ENCODE measurements at regions not wholly inside any gene's neighbourhood (a gene's known extent, or its start where the extent isn't known, plus 50 kb on each side); places are given as distances from the start of the nearest gene placed in this dataset.
"Not testable (repeated sequence)": the region's sequence is repeated elsewhere in the genome, so short reads cannot be mapped to it uniquely, and the experiment has no call there.

DNA sequence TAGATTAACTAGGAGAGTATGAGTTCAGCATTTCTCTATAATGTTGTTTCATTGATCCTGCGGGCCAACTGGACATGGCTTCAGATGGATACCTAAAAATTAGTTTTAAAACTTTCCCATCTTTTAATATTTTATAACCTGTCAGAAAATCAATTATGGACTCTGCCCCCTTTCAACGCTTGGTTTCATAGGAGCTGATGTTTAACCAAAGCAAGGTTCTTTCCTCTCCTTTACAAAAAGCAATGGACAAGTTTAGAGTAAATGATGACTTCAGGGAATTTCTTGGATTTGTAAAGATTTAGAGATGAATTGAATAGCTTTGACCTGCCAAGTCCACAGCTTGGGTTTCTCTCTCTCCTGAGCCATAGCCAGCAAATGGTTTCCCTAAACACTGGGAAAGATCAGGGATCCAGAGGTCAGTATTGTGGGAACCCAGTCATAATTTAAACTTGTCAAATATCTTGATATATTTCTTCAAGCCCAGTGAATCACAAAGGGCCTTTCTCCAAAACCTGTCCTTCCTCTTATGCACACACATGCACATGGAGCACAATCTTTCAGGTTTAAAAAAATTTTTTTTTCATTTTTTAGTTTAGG lies 177.1 kb downstream of the EVX1 start:
- DNase-seq, result no peak

DNA sequence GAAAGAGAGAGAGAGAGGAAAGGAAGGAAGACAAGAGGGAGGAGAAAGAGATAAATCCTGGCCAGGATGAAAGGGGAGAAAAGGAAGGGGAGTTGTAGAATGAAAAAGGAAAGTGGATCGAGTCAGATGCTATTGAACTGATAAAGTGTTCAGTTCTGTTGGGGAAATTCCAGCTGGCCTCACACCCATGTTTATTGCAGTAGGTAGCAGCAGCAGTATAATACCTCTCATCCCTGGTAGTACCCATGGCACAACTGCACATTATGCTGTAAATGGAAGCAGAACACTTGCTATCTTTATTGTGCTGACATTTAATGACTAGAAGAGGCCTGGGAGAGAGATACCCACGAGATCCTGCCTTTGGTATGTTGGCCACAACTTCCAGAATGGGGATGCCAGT lies 178.1 kb downstream of the EVX1 start:
- no peak for DNase-seq

GRCh38 chr7:27423290-27423689 lies 180.7 kb downstream of the EVX1 start:
- no peak for DNase-seq

DNA sequence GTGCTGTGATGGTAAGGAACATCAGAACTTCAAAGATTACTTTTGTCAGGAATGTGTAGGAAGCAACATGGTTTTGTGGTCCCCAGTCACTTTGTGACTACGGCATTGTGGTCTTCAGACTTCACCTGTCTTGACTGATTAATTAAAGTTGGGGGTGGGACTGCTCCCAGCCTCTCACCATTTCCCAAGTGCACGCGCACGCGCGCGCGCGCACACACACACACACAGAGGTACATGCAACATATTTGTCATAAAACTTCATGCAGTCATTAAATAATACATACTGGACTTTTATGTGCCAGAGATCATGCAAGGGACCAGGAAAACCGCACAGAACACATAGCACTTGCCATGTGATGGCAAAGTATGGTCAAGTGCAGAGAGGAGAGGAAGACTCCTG lies 181.2 kb downstream of the EVX1 start:
- no peak for DNase-seq

DNA sequence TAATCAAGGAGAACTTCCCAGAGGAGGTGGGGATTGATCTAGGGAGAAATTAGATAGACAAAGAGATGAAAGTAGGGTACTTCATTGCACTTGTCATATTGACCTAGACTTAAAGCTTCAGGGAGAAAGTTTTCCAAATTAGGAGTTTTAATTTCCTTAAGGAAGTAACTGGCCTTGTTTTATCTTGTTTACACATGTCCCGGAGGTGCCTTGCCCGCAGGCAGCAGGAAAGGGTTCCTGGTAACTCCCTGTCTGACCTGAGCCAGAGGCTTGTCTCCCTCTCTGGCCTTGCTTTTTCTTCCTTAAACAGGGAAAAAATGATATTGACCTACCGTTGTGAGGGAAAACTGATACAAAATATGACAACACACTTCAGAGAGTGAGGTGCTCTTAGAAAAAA lies 181.6 kb downstream of the EVX1 start:
- DNase-seq, result no peak

DNA sequence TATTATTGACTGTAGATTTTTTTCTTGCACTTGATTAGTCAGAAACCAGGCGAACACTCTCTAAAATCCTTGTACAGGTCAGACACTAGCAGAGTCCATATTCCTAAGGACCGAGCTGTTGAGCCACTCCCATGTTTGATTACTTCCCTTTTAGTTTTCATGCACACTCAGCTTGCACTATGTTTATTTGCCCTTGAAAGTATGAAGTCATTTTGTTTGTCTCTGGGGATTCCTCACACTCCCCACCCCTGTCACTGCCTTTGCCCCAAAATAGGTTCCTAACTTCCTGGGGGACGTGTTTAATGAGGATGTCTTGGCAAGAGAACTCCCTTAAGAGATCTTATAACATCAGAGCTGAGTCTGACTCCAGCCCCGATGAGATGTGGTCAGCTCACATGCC lies 182.1 kb downstream of the EVX1 start:
- DNase-seq, result no peak

- no peak for DNase-seq
Observed at GRCh38 chr7:27427416-27427815, 184.8 kb downstream of the EVX1 start.

GRCh38 chr7:27430105-27430504 lies 187.5 kb downstream of the EVX1 start:
- DNase-seq, result no peak

DNA sequence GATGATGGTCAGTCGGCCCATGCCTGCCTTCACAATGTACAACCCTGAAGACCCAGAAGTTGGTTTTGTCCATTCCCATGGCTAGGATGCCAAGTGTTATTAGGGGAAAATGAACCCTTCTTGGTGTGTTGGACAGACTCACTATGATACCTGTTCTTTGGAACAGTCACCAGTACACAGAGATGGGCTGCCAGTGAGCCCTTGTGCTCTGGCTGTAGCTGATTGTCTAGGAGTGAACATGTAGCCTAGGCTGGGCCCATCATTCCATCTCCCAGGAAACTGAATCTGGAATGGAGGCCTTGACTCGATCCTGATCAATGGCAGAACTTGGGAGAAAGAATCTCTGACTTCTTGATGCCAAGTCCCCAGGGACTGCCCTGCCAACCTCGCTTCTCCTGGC lies 188.9 kb downstream of the EVX1 start:
- DNase-seq, result no peak

DNA sequence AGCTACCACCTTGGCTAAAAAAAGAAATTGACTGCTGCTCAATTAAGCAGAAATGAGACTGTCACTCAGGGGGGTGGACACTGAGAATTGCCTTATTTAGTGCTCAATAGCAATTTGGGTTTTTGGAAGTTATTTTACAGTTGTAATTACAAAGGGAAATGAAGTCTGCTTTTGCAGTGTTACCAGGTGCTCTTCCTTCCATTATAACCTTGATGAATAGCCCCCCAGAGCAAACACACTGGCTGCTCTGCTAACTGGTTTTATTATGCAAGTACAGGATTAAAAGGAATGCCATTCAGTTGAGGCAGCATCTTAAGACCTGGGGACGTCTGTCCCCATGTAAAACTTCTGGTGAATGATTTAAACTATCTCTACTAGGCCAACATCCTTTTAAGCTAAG lies 191.0 kb downstream of the EVX1 start:
- no peak for DNase-seq

DNA sequence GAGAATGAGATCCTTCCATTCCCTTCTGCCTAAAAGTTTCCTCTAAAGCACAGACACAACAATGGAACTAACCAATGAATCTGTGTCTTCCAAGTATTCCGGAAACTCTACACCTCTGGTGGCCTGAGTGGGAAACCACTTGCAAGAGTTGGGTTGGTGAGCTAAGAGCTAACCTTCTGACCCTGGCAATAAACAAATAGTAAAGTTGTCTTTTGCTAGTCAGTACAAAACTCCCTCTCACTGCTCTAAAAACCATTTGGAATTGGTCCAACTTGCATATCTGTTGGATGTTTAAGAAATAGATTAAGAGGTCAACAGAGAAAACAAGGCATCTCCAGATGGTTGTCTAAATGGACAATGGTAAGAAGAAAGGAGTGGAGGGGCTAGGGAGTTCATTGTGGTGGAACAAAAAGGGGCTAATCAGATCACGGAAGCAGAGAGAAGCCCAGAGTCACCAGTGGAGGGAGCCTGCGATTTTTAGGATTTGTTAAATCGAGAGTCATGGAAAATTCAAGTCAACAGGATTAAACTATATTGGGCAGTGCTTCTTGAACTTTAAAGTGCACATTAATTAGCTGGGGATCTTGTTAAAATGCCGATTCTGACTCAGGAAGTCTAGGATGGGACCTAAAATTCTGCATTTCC lies 192.3 kb downstream of the EVX1 start:
- no peak for DNase-seq

DNA sequence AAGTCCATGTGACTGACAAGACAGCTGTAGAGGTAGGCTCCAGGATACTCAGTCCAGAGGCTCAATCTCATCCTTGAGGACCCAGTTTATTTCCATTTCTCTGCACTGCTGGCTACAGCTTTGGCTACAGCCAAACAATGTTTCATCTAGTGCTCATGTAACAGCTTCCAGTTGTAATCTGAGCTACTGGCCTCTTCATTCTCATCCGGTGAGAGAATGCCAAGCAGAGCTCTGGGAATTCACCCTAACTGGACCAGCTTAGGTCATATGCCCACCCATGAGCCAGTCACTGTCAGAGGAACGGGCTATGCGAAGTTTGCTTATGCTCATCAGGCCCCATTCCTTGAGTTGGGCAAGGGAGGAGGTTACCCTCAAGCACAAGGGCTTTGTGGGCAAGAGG lies 192.9 kb downstream of the EVX1 start:
- no peak for DNase-seq

- no peak for DNase-seq
Observed at GRCh38 chr7:27438881-27439589, 196.4 kb downstream of the EVX1 start.

GRCh38 chr7:27442455-27442854 lies 199.9 kb downstream of the EVX1 start:
- no peak for DNase-seq

DNA sequence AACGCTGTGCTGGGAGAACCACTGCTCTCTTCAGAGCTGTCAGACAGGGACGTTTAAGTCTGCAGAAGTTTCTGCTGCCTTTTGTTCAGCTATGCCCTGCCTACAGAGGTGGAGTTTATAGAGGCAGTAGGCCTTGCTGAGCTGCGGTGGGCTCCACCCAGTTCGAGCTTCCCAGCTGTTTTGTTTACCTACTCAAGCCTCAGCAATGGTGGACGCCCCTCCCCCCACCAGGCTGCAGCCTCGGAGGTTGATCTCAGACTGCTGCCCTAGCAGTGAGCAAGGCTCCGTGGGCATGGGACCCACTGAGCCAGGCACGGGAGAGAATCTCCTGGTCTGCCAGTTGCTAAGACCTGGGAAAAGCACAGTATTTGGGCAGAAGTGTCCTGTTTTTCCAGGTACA lies 206.4 kb downstream of the EVX1 start:
- not testable (repeated sequence) for DNase-seq

- no peak for DNase-seq
Observed at GRCh38 chr7:27453702-27454405, 208.8 kb downstream of the HIBADH start.

- not testable (repeated sequence) for DNase-seq
Observed at GRCh38 chr7:27457120-27457519, 205.6 kb downstream of the HIBADH start.

GRCh38 chr7:27457603-27458565 lies 204.8 kb downstream of the HIBADH start:
- not testable (repeated sequence) for DNase-seq

DNA sequence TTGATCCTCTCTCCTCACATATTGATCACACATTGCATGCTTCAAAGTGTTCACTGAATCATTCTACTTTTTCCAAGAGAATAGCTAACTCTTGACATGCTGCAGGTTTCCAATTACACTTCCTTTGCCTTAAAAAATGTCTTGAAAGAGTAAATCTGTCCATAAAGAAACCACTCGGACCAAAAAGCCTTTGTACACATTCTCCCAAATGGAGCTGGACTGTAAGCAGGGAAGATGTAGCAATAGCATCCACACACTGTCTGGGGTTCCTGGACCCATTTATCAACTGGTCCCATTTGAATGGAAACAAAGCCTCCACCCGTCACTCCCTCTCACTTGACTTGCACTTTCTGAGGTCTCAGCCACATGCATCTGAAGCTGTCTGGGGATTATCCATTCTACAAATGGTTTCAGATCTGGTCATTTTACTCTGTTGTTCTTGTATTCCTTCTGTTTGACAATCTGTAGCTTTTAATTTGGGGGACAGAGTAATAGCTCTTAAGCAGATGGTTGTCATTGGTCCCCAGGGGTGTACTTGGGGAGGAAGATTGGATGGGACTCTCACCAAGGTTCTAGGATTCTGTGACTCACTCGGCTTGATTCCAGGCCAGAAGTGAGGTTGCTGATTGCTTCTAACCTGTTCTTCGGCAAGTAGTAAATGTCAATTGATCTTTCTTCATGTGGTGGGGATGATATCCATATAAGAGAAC lies 203.5 kb downstream of the HIBADH start:
- DNase-seq, result no peak

DNA sequence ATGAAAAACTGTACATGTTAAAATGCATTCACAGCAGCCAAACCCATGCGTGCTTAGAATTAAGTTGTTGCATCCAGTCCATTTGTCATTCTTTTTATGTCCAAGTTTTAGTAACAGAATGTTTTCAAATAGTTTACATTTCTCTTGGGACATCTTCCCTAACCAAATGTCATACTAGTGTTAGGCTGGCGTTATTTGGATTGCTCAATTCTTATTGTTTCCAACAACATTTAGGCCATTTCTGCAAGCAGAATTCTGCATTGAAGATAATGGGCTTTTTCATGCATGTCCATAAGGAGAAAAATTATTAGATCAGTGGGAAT lies 203.0 kb downstream of the HIBADH start:
- no peak for DNase-seq

DNA sequence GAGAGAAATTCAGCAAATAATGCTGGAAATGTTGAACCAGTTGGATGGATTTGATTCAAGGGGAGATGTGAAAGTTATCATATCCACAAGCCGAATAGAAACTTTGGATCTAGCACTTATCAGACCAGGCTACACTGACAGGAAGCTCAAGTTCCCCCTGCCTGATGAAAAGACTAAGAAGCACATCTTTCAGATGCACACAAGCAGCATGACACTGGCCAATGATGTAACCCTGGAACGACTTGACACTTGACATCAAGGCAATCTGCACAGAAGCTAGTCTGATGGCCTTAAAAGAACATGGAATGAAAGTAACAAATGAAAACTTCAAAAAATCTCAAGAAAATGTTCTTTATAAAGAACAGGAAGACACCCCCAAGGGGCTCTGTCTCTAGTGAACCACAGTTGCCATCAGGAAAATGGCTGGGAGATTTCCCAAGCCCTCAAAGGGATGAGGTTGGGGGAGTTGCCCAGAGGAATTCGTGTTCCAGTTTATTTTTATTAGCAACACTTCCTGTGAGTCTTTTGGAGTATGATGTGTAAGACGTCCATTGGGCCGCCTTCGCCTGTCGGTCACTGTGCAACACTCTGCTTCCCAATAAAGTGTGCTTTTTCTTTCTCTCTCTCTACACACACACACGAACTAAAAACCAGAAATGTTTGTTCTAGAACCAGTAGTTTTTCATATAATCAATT lies 200.0 kb downstream of the HIBADH start:
- no peak for DNase-seq

Measured in right hindlimb (tissue), 1 donor.